Nephron (organoid): ENCODE measurements at regions not wholly inside any gene's neighbourhood (a gene's known extent, or its start where the extent isn't known, plus 50 kb on each side); places are given as distances from the start of the nearest gene placed in this dataset.
"Not testable (repeated sequence)": the region's sequence is repeated elsewhere in the genome, so short reads cannot be mapped to it uniquely, and the experiment has no call there.

Experiments
- H3K27ac Mint-ChIP-seq, 3 experiments: 2 replicates each; pipeline ENCODE4 v1.8.0; 2020; ENCODE audit warnings: mixed read lengths in 3 of 3, mild to moderate bottlenecking in 2 of 3, moderate library complexity in 1 of 3
- H3K27me3 Mint-ChIP-seq: 2 replicates; pipeline ENCODE4 v1.8.0; 2021; ENCODE audit warnings: low read depth, mild to moderate bottlenecking, moderate library complexity, mixed read lengths
- H3K36me3 Mint-ChIP-seq: 2 replicates; pipeline ENCODE4 v1.8.0; 2020; ENCODE audit warnings: low read depth, mixed read lengths
- H3K4me1 Mint-ChIP-seq: 2 replicates; pipeline ENCODE4 v1.8.0; 2020; ENCODE audit warnings: mixed read lengths
- H3K4me3 Mint-ChIP-seq, 3 experiments: 2 replicates each; pipeline ENCODE4 v1.8.0; 2020; ENCODE audit warnings: mild to moderate bottlenecking in 3 of 3, mixed read lengths in 3 of 3, moderate library complexity in 2 of 3
- H3K9me3 Mint-ChIP-seq: 2 replicates; pipeline ENCODE4 v1.8.0; 2020; ENCODE audit warnings: mixed read lengths
- CTCF ChIP-seq, 3 experiments: fragments of 200-600 bp; sonication (generic); IDR thresholded peaks; one replicate each; pipeline ENCODE4 v1.5.0; 2021; ENCODE audit warnings: antibody characterized with exemption in 3 of 3; ENCODE audit not compliant: unreplicated experiment in 3 of 3

DNA sequence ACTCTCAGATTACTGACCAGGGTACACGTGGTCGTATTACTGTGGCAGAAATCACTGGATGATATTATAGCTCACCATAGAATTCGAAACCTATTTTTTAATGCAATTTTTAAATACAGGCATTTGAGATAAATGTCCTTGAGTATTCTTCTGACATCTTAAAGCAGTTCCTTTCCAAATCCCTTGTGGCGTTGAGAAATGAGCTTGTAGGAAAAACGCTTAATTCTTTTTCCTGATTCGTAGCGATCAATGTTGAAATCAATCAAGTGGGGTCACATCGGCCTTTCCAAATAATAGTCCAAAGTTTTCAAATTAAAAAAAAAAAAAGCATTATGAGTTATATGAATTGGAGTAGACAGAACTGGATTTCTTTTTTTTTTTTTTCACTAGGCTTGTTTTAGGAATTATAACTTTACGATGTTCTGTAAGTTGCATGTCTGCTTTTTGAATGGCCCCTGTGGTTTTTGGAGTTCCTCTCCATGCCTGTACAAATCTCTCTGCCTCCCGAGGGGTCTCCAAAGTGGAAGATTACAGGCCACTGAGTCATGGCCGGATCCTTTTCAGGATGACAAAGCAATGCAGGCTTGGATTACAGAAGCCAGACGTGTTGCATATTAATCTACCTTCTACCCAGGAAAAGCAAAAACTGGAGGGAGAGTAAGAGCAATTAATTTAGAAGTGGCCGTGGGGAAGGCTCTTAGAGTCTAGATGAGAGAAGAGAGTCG is 226.1 kb downstream of the SHOX start:
- H3K4me1 Mint-ChIP-seq: peaks cover 13% of the 10 kb centered on the region
- peak overlapping the region in 2 of 3 experiments; percentile 10 to 72 for H3K27ac Mint-ChIP-seq
- H3K27me3 Mint-ChIP-seq: peaks cover 11% of the 10 kb centered on the region
- no peaks in the 10 kb centered on the region for H3K9me3 Mint-ChIP-seq
- no peak overlapping the region for H3K4me3 Mint-ChIP-seq
- no peak for TF ChIP-seq CTCF (IDR thresholded peaks at IDR 0.05; ENCODE audit: unreplicated experiment in 3 of 3)
- H3K36me3 Mint-ChIP-seq: no peaks in the 10 kb centered on the region

DNA sequence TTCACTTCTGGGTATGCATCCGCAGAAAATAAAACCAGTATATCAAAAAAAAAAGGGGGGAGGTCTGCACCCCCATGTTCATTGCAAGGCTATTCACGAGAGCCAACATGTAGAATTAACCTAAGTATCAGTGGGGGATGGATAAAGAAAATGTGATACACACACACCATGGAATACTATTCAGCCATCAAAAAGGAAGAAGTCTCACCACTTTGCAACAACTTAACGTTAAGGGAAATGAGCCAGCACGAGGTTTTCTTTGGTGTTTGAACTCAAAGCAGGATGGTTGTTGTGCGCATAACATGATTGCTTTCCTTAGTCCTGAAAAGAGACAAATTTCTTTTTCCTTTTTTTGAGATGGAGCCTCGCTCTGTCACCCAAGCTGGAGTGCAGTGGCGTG is 222.7 kb downstream of the SHOX start:
- Mint-ChIP-seq H3K36me3 (no peaks in the 10 kb centered on the region), H3K9me3 (no peaks in the 10 kb centered on the region), H3K4me1 (peaks cover 27% of the 10 kb centered on the region), H3K27me3 (peaks cover 13% of the 10 kb centered on the region), H3K4me3 (no peak overlapping the region), H3K27ac (no peak overlapping the region)
- TF ChIP-seq CTCF (IDR thresholded peaks at IDR 0.05; ENCODE audit: unreplicated experiment in 3 of 3): no peak

DNA sequence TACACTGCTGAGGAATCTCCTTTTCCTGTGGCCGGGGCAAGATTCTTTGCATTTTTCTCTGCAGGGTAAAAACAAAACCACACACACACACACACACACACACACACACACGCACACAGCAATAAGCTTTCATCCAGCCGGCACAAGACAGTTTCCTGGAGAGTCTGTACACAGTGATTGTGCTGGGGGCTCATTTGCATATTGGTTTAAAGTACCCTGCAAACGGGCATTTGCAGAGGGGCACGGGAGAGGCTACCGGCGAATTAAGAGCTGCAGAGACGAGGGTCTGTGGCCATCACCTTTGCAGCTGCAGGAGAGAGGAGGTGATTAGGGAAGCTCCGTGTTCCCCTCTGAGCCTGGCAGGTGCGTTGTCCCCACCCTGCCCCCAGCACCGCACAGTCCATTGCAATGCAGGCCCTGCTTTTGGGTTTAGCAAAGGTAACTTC is 219.9 kb downstream of the SHOX start:
- H3K9me3 Mint-ChIP-seq: no peaks in the 10 kb centered on the region
- no peak for TF ChIP-seq CTCF (IDR thresholded peaks at IDR 0.05; ENCODE audit: unreplicated experiment in 3 of 3)
- peaks cover 13% of the 10 kb centered on the region for H3K27me3 Mint-ChIP-seq
- H3K36me3 Mint-ChIP-seq: no peaks in the 10 kb centered on the region
- H3K27ac Mint-ChIP-seq: peak overlapping the region in 2 of 3 experiments; percentile 28 to 44
- H3K4me3 Mint-ChIP-seq: peak overlapping the region in 2 of 3 experiments; percentile 5 to 7
- H3K4me1 Mint-ChIP-seq: peaks cover 28% of the 10 kb centered on the region

- Mint-ChIP-seq H3K4me3 (no peak overlapping the region), H3K9me3 (no peaks in the 10 kb centered on the region), H3K4me1 (peaks cover 28% of the 10 kb centered on the region), H3K36me3 (no peaks in the 10 kb centered on the region), H3K27me3 (peaks cover 5% of the 10 kb centered on the region), H3K27ac (peak overlapping the region in 2 of 3 experiments; percentile 29 to 52)
- TF ChIP-seq CTCF (IDR thresholded peaks at IDR 0.05; ENCODE audit: unreplicated experiment in 3 of 3): no peak
Measured at GRCh38 chrX:848386-848785, 217.8 kb downstream of the SHOX start.

GRCh38 chrX:843306-843705 is 212.7 kb downstream of the SHOX start:
- no peak overlapping the region for H3K27ac Mint-ChIP-seq
- TF ChIP-seq CTCF (IDR thresholded peaks at IDR 0.05; ENCODE audit: unreplicated experiment in 3 of 3): no peak
- H3K27me3 Mint-ChIP-seq: peaks cover 3% of the 10 kb centered on the region
- no peak overlapping the region for H3K4me3 Mint-ChIP-seq
- peaks cover 14% of the 10 kb centered on the region for H3K4me1 Mint-ChIP-seq
- no peaks in the 10 kb centered on the region for H3K9me3 Mint-ChIP-seq
- no peaks in the 10 kb centered on the region for H3K36me3 Mint-ChIP-seq

GRCh38 chrX:840556-840955 is 210.0 kb downstream of the SHOX start:
- peaks cover 4% of the 10 kb centered on the region for H3K4me1 Mint-ChIP-seq
- H3K27ac Mint-ChIP-seq: no peak overlapping the region
- H3K27me3 Mint-ChIP-seq: peaks cover 13% of the 10 kb centered on the region
- no peak for TF ChIP-seq CTCF (IDR thresholded peaks at IDR 0.05; ENCODE audit: unreplicated experiment in 3 of 3)
- H3K36me3 Mint-ChIP-seq: peaks cover 5% of the 10 kb centered on the region
- H3K9me3 Mint-ChIP-seq: peaks cover 8% of the 10 kb centered on the region
- H3K4me3 Mint-ChIP-seq: no peak overlapping the region

- H3K4me1 Mint-ChIP-seq, H3K36me3 Mint-ChIP-seq, H3K27ac Mint-ChIP-seq: not testable (repeated sequence)
- Mint-ChIP-seq H3K27me3 (peaks cover 13% of the 10 kb centered on the region), H3K4me3 (peak overlapping the region in 2 of 3 experiments; percentile 8 to 17), H3K9me3 (peaks cover 12% of the 10 kb centered on the region)
Measured at GRCh38 chrX:838666-839065, 208.1 kb downstream of the SHOX start.

GRCh38 chrX:835857-836256 is 205.3 kb downstream of the SHOX start:
- Mint-ChIP-seq H3K9me3 (peaks cover 17% of the 10 kb centered on the region), H3K27me3 (peaks cover 13% of the 10 kb centered on the region)
- H3K4me1 Mint-ChIP-seq, H3K27ac Mint-ChIP-seq, H3K36me3 Mint-ChIP-seq, H3K4me3 Mint-ChIP-seq: not testable (repeated sequence)
